ENCODE measurements at regions not wholly inside any gene's neighbourhood (a gene's known extent, or its start where the extent isn't known, plus 50 kb on each side); places are given as distances from the start of the nearest gene placed in this dataset.
A peak's percentile ranks its signal among the peaks of the same experiment; 100 is the strongest.

DNA sequence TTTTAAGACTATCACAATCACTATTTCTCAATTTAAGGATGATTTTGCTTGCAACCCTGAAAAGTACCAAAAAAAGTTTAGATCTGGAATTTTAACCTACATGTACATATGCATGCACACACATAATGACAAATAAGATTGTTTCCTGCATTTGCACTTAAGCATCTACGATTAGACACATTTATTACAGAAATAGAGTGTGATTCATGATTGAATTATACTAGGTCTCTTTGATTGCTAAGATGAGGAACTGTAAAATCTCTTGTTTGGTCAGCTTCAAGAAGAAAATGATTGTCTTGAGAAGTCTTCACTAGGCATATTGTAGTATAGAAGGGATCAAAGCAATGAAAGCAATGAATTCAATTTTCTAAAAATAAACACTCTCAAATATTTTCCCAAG is 185.9 kb upstream of the AGR3 start:
- H3K4me1 ChIP-seq (replicated peaks in 1 of 2), result no peaks in the 10 kb centered on the region
- 0 to 100% (median 50%) methylated on average over 1 of the region's 1 CpG; no CpG with 5 or more reads in 3 of the 10 experiments for WGBS, 10 experiments
- in situ Hi-C loops (cut with MboI; ENCODE audit: low pct_unique_long_range_greater_than_20kb in 2 of 9, low sequenced_read_pairs in 9 of 9, unreplicated experiment in 9 of 9), result no loop called here
- no peak overlapping the region for H3K27ac ChIP-seq
- no peak overlapping the region for H3K4me3 ChIP-seq
- ATAC-seq (replicated peaks in 6 of 8), result no peak

GRCh38 chr7:17069146-17069545 is 187.4 kb upstream of the AGR3 start:
- Histone ChIP-seq H3K4me3 (no peak overlapping the region), H3K27ac (no peak overlapping the region), H3K4me1 (replicated peaks in 1 of 2) (no peaks in the 10 kb centered on the region)
- ATAC-seq (replicated peaks in 6 of 8), result peak in 2 of 8 experiments; percentile 73
- 33 to 100% (median 84%) methylated on average over 1 to 4 of the region's 4 CpGs; no CpG with 5 or more reads in 2 of the 10 experiments for WGBS, 10 experiments
- in situ Hi-C loops (cut with MboI; ENCODE audit: low pct_unique_long_range_greater_than_20kb in 2 of 9, low sequenced_read_pairs in 9 of 9, unreplicated experiment in 9 of 9), result no loop called here

DNA sequence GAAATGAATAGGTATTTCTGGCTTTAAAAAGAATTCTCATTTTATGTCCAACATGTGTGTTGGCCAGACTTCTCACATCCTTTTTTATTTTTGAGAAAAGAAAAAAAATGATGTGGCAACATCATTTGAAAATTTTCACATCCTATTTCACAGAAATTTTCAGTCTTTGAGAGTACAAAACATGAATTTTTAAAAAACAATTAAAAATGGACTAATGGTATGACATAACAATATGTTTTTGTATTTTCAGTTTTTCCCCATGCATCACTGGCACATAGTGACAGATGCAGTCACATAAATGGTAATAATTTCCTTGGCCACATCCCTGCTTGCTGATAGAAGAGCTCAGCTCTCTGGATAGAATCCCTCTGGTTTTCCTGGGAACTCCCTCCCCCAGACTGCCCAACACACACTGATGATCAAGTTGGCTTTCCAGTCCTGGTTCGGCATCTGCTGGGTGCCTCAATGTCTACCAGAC is 188.5 kb upstream of the AGR3 start:
- ATAC-seq (replicated peaks in 6 of 8), result peak in 1 of 8 experiments; percentile 28
- no peaks in the 10 kb centered on the region for H3K4me1 ChIP-seq (replicated peaks in 1 of 2)
- no peak overlapping the region for H3K4me3 ChIP-seq
- no peak overlapping the region for H3K27ac ChIP-seq
- WGBS, 10 experiments, result 0 to 88% (median 17%) methylated on average over 1 of the region's 1 CpG; no CpG with 5 or more reads in 7 of the 10 experiments
- in situ Hi-C loops (cut with MboI; ENCODE audit: low pct_unique_long_range_greater_than_20kb in 2 of 9, low sequenced_read_pairs in 9 of 9, unreplicated experiment in 9 of 9), result no loop called here

DNA sequence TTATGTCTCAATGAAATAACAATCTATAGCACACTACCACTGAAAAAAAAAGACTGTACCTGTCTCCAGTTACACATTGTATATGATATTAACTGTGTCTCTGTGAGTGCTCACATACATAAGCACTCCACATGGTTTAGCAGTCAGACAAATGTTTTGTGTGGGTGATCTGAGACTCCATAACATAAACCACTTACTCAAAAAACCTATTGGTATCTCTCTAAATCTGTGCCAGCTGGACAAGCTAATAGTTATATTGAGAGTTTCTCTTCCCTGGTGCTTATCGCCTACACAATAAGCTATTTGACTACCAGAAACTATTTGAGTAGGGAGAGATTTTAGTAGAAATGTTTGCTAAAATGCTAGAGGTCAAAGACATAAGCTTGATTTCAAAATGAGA is 190.1 kb upstream of the AGR3 start:
- Histone ChIP-seq H3K4me3 (no peak overlapping the region), H3K4me1 (replicated peaks in 1 of 2) (no peaks in the 10 kb centered on the region), H3K27ac (no peak overlapping the region)
- no peak for ATAC-seq (replicated peaks in 6 of 8)
- in situ Hi-C loops (cut with MboI; ENCODE audit: low pct_unique_long_range_greater_than_20kb in 2 of 9, low sequenced_read_pairs in 9 of 9, unreplicated experiment in 9 of 9), result no loop called here
- 83 to 100% (median 100%) methylated on average over 1 of the region's 1 CpG; no CpG with 5 or more reads in 4 of the 10 experiments for whole genome bisulfite sequencing, 10 experiments

DNA sequence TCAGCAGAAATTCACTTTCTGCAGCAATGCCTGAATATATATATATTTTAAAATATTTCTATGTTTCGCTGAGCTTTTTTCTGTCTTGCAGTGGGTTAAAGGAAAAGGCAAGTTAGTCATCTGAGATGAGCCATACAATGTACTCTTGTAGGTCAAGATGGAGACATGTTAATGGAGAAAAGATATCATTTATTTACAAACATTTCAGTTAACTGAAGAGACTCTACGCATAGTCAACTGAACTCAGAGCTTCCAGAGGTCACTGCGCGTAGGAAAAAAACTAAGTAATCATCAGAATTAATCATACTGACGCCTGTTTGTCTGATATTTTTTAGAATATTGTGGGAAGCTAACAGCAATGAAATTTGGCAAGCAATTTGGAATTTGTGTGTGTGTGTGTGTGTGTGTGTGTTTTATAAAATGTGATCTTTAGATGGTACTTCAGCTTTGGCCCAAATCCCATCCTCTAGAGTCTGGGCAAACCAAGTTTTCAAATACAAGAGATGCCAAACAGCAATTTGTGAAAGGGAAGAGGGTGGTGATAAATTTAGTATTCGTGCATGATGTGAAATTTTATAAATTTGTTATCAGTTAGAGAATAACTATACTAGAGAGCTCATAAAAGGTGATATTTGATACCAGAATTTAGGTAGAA is 193.9 kb upstream of the AGR3 start:
- Histone ChIP-seq H3K4me1 (replicated peaks in 1 of 2) (no peaks in the 10 kb centered on the region), H3K27ac (no peak overlapping the region), H3K4me3 (no peak overlapping the region)
- WGBS, 10 experiments, result 40 to 92% (median 77%) methylated on average over 3 to 6 of the region's 6 CpGs; no CpG with 5 or more reads in 1 of the 10 experiments
- ATAC-seq (replicated peaks in 6 of 8), result no peak
- in situ Hi-C loops (cut with MboI; ENCODE audit: low pct_unique_long_range_greater_than_20kb in 2 of 9, low sequenced_read_pairs in 9 of 9, unreplicated experiment in 9 of 9), result no loop called here

DNA sequence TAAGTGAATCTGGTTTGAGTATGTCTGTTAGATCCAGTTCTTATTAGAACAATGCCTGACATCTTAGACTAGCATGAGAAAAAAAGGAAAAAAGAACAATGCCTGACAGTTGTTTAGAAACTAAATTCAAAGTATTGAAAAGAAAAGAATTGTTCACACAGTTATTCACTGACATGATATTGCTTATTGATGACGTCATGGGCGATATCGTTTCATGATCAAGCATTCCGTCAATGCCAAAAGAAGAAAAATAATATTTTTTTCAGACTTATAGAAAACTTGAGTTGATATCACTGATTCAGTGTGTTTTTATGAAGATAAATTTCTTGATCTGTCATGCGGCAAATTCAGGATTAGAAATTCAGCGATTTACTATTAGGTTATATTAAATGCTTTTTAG is 196.5 kb upstream of the AGR3 start:
- Histone ChIP-seq H3K4me3 (no peak overlapping the region), H3K27ac (no peak overlapping the region), H3K4me1 (replicated peaks in 1 of 2) (no peaks in the 10 kb centered on the region)
- ATAC-seq (replicated peaks in 6 of 8), result no peak
- WGBS, 10 experiments, result 43 to 97% (median 92%) methylated on average over 6 of the region's 6 CpGs
- in situ Hi-C loops (cut with MboI; ENCODE audit: low pct_unique_long_range_greater_than_20kb in 2 of 9, low sequenced_read_pairs in 9 of 9, unreplicated experiment in 9 of 9), result no loop called here

DNA sequence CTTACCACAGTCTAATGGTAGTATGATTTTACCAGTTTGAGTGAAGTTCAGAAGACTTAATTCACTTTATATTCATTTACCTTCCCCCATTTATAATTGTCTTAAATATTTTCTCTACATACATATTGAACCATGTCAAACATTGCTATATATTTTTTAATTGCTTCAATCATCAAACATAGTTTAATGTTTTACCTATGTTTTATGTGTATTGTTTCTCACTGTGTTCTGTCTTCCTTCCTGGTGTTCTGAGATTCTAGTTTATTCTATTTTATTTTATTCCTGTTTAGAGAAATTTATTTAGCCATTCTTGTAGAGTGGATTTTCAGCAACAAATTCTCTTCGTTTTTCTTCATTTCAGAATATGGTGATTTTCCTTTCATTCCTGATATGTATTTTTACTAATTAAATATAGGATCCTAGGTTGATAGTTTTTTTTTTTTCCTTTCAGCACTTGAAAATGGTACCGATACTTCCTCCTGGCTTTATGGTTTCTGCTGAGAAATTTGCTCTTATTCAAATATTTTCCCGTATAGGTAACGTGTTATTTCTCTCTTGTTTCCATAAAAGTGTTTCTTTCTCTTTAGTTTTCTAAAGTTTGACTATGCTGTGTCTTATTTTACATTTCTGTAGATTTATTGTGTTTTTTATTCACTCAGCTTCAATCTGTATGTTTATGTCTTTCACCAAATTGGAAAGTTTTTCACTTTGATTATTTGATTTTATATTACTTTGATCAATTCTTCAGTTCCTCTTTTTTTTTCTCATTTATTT is 201.8 kb upstream of the AGR3 start:
- H3K4me1 ChIP-seq (replicated peaks in 1 of 2), result no peaks in the 10 kb centered on the region
- no peak overlapping the region for H3K4me3 ChIP-seq
- H3K27ac ChIP-seq, result no peak overlapping the region
- in situ Hi-C loops (cut with MboI; ENCODE audit: low pct_unique_long_range_greater_than_20kb in 2 of 9, low sequenced_read_pairs in 9 of 9, unreplicated experiment in 9 of 9), result no loop called here
- no peak for ATAC-seq (replicated peaks in 6 of 8)
- WGBS, 10 experiments, result 87 to 100% (median 94%) methylated on average over 3 to 4 of the region's 4 CpGs

DNA sequence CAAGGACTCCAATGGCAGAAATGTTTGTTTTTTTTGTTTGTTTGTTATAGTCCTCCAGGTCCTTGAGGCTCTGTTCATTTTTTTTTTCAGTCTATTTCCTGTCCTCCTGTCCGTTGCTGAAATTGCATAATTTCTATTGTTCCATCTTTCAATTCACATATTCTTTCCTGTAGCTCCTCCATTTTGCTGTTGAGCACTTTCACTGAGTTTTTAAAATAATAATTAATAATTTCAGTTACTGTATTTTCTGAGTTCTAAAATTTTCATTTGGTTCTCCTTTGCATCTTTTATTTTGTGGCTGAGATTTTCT is 202.3 kb upstream of the AGR3 start:
- 10 to 100% (median 81%) methylated on average over 1 of the region's 1 CpG for WGBS, 10 experiments

DNA sequence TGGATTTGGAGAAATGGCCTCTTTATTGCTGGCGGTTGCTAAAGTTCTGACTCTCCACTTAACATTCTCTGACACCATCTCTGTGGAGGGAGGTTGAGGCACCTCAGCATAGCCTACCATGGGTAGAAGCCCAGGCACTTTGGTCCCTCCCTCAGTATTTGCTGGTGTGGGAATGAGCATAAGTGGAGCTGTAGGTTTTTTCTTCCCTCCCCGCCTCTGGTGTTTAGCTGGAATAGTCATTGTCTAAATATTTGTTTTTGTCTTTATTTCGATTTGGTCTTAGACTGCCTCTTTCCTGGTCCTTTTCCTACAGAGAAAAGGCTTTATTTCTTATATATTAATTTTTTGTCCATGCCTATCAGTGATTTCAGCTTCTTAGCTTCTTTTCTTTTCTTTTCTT is 203.4 kb upstream of the AGR3 start:
- no peak overlapping the region for H3K4me3 ChIP-seq
- H3K4me1 ChIP-seq (replicated peaks in 1 of 2), result no peaks in the 10 kb centered on the region
- WGBS, 10 experiments, result 48 to 92% (median 81%) methylated on average over 1 to 3 of the region's 3 CpGs
- no peak for ATAC-seq (replicated peaks in 6 of 8)
- in situ Hi-C loops (cut with MboI; ENCODE audit: low pct_unique_long_range_greater_than_20kb in 2 of 9, low sequenced_read_pairs in 9 of 9, unreplicated experiment in 9 of 9), result no loop called here
- H3K27ac ChIP-seq, result no peak overlapping the region

More for the DNA sequence above, 202.3 kb upstream of the AGR3 start:
- no peak for ATAC-seq (replicated peaks in 6 of 8)
- Histone ChIP-seq H3K4me3 (no peak overlapping the region), H3K4me1 (replicated peaks in 1 of 2) (no peaks in the 10 kb centered on the region), H3K27ac (no peak overlapping the region)
- in situ Hi-C loops (cut with MboI; ENCODE audit: low pct_unique_long_range_greater_than_20kb in 2 of 9, low sequenced_read_pairs in 9 of 9, unreplicated experiment in 9 of 9), result no loop called here

- in situ Hi-C loops (cut with MboI; ENCODE audit: low pct_unique_long_range_greater_than_20kb in 2 of 9, low sequenced_read_pairs in 9 of 9, unreplicated experiment in 9 of 9), result no loop called here
- no peak for ATAC-seq (replicated peaks in 6 of 8)
- Histone ChIP-seq H3K4me1 (replicated peaks in 1 of 2) (no peaks in the 10 kb centered on the region), H3K27ac (no peak overlapping the region), H3K4me3 (no peak overlapping the region)
- 64 to 95% (median 79%) methylated on average over 3 to 5 of the region's 5 CpGs for WGBS, 10 experiments
Measured at GRCh38 chr7:17086403-17086802, 204.6 kb upstream of the AGR3 start.

DNA sequence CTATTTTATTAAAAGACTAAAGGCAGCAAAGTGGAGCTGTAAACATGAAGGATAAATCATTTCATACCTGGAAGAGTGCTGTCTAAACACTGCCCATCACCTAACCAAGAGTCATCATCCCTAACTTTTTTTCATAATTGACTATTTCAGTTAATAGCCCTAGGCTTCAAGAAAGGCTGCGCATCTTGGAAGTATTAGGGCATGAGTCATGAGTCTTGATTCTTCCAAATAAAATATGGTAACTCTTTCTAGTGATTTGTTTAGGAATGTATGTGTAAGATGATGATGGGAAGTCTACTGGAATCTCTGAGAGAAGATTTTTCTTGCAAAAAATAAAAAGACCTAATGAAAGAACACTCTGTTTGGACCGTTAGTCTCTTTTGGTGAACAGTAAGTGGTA is 207.7 kb upstream of the AHR start:
- WGBS, 10 experiments, result 0 to 100% (median 83%) methylated on average over 1 to 2 of the region's 2 CpGs; no CpG with 5 or more reads in 1 of the 10 experiments
- peak in 3 of 8 experiments; percentile 9 to 49 (median 46) for ATAC-seq (replicated peaks in 6 of 8)

DNA sequence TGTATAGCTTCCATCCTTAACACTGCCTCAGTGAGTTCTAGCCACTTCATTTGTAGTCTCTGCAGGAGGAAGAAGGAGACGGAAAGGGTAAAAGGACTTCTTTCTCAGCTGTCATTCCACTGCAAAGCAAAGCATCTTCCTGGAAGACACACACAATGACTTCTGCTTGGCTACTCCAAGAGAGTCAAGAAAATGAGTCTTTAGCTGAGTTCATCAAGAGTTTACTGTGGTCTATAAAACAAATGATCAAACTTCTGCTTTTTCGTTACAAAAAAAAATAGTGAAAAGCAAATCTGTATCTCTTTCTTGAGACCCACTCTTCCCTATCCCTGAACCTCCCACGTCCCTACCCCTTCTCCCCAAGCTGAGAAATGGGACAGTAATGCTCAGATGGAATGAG is 205.0 kb upstream of the AHR start:
- ATAC-seq (replicated peaks in 6 of 8), result no peak
- 45 to 86% (median 67%) methylated on average over 1 to 3 of the region's 3 CpGs; no CpG with 5 or more reads in 1 of the 10 experiments for WGBS, 10 experiments

More for the DNA sequence above, 207.7 kb upstream of the AHR start:
- no peak overlapping the region for H3K4me3 ChIP-seq
- no peak overlapping the region for H3K27ac ChIP-seq
- H3K4me1 ChIP-seq (replicated peaks in 1 of 2), result no peaks in the 10 kb centered on the region
- in situ Hi-C loops (cut with MboI; ENCODE audit: low pct_unique_long_range_greater_than_20kb in 2 of 9, low sequenced_read_pairs in 9 of 9, unreplicated experiment in 9 of 9), result no loop called here

GRCh38 chr7:17094963-17095574 is 203.4 kb upstream of the AHR start:
- WGBS, 10 experiments, result 0 to 100% (median 65%) methylated on average over 2 to 4 of the region's 5 CpGs; no CpG with 5 or more reads in 2 of the 10 experiments
- in situ Hi-C loops (cut with MboI; ENCODE audit: low pct_unique_long_range_greater_than_20kb in 2 of 9, low sequenced_read_pairs in 9 of 9, unreplicated experiment in 9 of 9), result no loop called here
- H3K4me1 ChIP-seq (replicated peaks in 1 of 2), result no peaks in the 10 kb centered on the region
- H3K4me3 ChIP-seq, result no peak overlapping the region
- no peak overlapping the region for H3K27ac ChIP-seq
- peak in 3 of 8 experiments; percentile 91 to 95 (median 92) for ATAC-seq (replicated peaks in 6 of 8)

More for the DNA sequence above, 205.0 kb upstream of the AHR start:
- H3K4me3 ChIP-seq, result no peak overlapping the region
- H3K4me1 ChIP-seq (replicated peaks in 1 of 2), result no peaks in the 10 kb centered on the region
- in situ Hi-C loops (cut with MboI; ENCODE audit: low pct_unique_long_range_greater_than_20kb in 2 of 9, low sequenced_read_pairs in 9 of 9, unreplicated experiment in 9 of 9), result no loop called here
- no peak overlapping the region for H3K27ac ChIP-seq
